Tibial nerve (tissue), 4 donors: ENCODE measurements at regions not wholly inside any gene's neighbourhood (a gene's known extent, or its start where the extent isn't known, plus 50 kb on each side); places are given as distances from the start of the nearest gene placed in this dataset.

ENCODE experiments used
- EP300 ChIP-seq, 2 donors: sonication (generic); formaldehyde crosslinking; IDR thresholded peaks; one replicate each; pipeline ENCODE4 v1.6.1; 2017; ENCODE audit warnings: antibody characterized with exemption in 2 of 2, mild to moderate bottlenecking in 1 of 2
- POLR2A ChIP-seq, 2 donors: fragments of 450-650 bp; IDR thresholded peaks; one replicate each; pipeline ENCODE4 v1.6.1; 2017; ENCODE audit warnings: antibody characterized with exemption in 2 of 2, mild to moderate bottlenecking in 2 of 2, moderate library complexity in 2 of 2
- TF ChIP-seq, protein P1 (sequence below), 5 experiments: fragments of 200-600 bp in 3 of 5; fragments of 450-650 bp in 2 of 5; sonication (generic) in 3 of 5; IDR thresholded peaks; one replicate each; pipeline ENCODE4 v1.5.1; 2016 to 2019; ENCODE audit warnings: antibody characterized with exemption in 5 of 5, mild to moderate bottlenecking in 3 of 5, moderate library complexity in 2 of 5

DNA sequence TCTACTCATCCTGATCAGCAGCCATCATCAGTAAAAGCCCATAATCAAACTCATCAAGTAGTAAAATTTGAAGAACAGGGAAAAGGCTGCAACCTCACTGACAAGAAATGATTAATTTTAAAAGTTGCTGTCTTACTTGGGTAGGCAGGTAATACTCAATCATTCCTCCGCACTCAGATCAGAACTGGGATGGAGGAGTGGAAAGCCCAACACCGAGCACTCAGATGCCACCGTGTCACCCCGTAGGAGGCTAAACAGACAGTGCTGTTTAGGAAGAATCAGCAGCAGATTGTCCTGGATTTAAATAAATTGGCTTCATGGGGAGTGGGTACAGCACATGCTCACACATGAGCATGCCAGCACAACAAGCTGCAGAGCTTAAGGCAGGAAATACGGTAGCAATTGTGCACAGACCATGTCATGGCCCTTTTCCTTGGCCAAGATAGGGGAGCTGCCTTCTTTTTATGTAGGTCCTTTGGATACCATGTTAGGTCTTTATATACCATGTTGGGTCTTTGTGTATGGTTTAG, 92.6 kb upstream of the CDH6 start:
- no peak for TF ChIP-seq POLR2A (IDR thresholded peaks at IDR 0.05)
- TF ChIP-seq, protein P1, sequence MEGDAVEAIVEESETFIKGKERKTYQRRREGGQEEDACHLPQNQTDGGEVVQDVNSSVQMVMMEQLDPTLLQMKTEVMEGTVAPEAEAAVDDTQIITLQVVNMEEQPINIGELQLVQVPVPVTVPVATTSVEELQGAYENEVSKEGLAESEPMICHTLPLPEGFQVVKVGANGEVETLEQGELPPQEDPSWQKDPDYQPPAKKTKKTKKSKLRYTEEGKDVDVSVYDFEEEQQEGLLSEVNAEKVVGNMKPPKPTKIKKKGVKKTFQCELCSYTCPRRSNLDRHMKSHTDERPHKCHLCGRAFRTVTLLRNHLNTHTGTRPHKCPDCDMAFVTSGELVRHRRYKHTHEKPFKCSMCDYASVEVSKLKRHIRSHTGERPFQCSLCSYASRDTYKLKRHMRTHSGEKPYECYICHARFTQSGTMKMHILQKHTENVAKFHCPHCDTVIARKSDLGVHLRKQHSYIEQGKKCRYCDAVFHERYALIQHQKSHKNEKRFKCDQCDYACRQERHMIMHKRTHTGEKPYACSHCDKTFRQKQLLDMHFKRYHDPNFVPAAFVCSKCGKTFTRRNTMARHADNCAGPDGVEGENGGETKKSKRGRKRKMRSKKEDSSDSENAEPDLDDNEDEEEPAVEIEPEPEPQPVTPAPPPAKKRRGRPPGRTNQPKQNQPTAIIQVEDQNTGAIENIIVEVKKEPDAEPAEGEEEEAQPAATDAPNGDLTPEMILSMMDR (IDR thresholded peaks at IDR 0.05): no peak
- no peak for TF ChIP-seq EP300 (IDR thresholded peaks at IDR 0.05)
